ENCODE measurements at regions not wholly inside any gene's neighbourhood (a gene's known extent, or its start where the extent isn't known, plus 50 kb on each side); places are given as distances from the start of the nearest gene placed in this dataset.

- Histone ChIP-seq H3K27ac (ENCODE audit: low read length in 2 of 2) (no peak overlapping the region), H3K9ac (ENCODE audit: low read length) (no peak overlapping the region), H3K4me2 (replicated peaks; ENCODE audit: low read depth, low read length, poor library complexity, severe bottlenecking) (no peak overlapping the region), H2AFZ (ENCODE audit: insufficient read depth, low read depth, low read length, poor library complexity, severe bottlenecking) (no peak overlapping the region), H3K79me2 (ENCODE audit: control insufficient read depth, insufficient read depth, low read length) (no peaks in the 10 kb centered on the region), H3K4me1 (ENCODE audit: control insufficient read depth in 2 of 2, insufficient read depth in 2 of 2, low read length in 2 of 2) (no peaks in the 10 kb centered on the region), H3K36me3 (replicated peaks in 1 of 2; ENCODE audit: control extremely low read depth in 1 of 2, control insufficient read depth in 1 of 2, extremely low read depth in 1 of 2, insufficient read depth in 2 of 2, low read length in 1 of 2) (no peaks in the 10 kb centered on the region), H4K20me1 (ENCODE audit: control insufficient read depth, insufficient read depth, low read length, poor library complexity, severe bottlenecking) (no peaks in the 10 kb centered on the region), H3K9me3 (ENCODE audit: control extremely low read depth in 1 of 3, control insufficient read depth in 2 of 3, insufficient read depth in 1 of 3, low read length in 2 of 3) (no peaks in the 10 kb centered on the region), H3K27me3 (replicated peaks in 1 of 4; ENCODE audit: control extremely low read depth in 1 of 4, control insufficient read depth in 3 of 4, insufficient read depth in 4 of 4, low read length in 3 of 4) (no peaks in the 10 kb centered on the region), H3K4me3 (ENCODE audit: control extremely low read depth in 1 of 5, extremely low read depth in 1 of 5, insufficient read depth in 1 of 5, low read depth in 2 of 5, low read length in 4 of 5) (no peak overlapping the region)
- Mint-ChIP-seq H3K9me3 (ENCODE audit: insufficient read depth) (no peaks in the 10 kb centered on the region), H3K27ac (no peak overlapping the region), H3K27me3 (no peaks in the 10 kb centered on the region), H3K4me3 (no peak overlapping the region), H3K4me1 (no peaks in the 10 kb centered on the region)
- ChIA-PET CTCF (no interaction called here), POLR2A (no interaction called here)
- 100% methylated on average over 1 of the region's 5 CpGs for WGBS (ENCODE audit: insufficient coverage)
- DNase-seq (no peak), ATAC-seq (ENCODE audit: low read depth) (no peak)
- intact Hi-C loops (cut with micrococcal nuclease), result no loop called here
- no peak for TF ChIP-seq CTCF (IDR thresholded peaks at IDR 0.05)
- TF ChIP-seq EZH2 (IDR thresholded peaks at IDR 0.05; ENCODE audit: borderline replicate concordance, insufficient read depth, low read depth, low read length, poor library complexity, severe bottlenecking), result no peak
Measured at GRCh38 chr13:21796066-21796465, 125.2 kb downstream of the FGF9 start.

GRCh38 chr13:21796775-21797514 is 126.1 kb downstream of the FGF9 start:
- Mint-ChIP-seq H3K4me3 (no peak overlapping the region), H3K27ac (no peak overlapping the region), H3K4me1 (no peaks in the 10 kb centered on the region), H3K27me3 (no peaks in the 10 kb centered on the region), H3K9me3 (ENCODE audit: insufficient read depth) (no peaks in the 10 kb centered on the region)
- H3K9ac ChIP-seq (ENCODE audit: low read length), result no peak overlapping the region
- no peaks in the 10 kb centered on the region for H4K20me1 ChIP-seq (ENCODE audit: control insufficient read depth, insufficient read depth, low read length, poor library complexity, severe bottlenecking)
- TF ChIP-seq CTCF (IDR thresholded peaks at IDR 0.05) (no peak), EZH2 (IDR thresholded peaks at IDR 0.05; ENCODE audit: borderline replicate concordance, insufficient read depth, low read depth, low read length, poor library complexity, severe bottlenecking) (no peak)
- WGBS (ENCODE audit: insufficient coverage), result 68% methylated on average over 3 of the region's 11 CpGs
- intact Hi-C loops (cut with micrococcal nuclease), result no loop called here
- H3K4me2 ChIP-seq (replicated peaks; ENCODE audit: low read depth, low read length, poor library complexity, severe bottlenecking), result no peak overlapping the region
- ATAC-seq (ENCODE audit: low read depth) (no peak), DNase-seq (no peak)
- H3K9me3 ChIP-seq (ENCODE audit: control extremely low read depth in 1 of 3, control insufficient read depth in 2 of 3, insufficient read depth in 1 of 3, low read length in 2 of 3), result no peaks in the 10 kb centered on the region
- ChIA-PET CTCF (no interaction called here), POLR2A (no interaction called here)
- no peak overlapping the region for H2AFZ ChIP-seq (ENCODE audit: insufficient read depth, low read depth, low read length, poor library complexity, severe bottlenecking)
- no peaks in the 10 kb centered on the region for H3K27me3 ChIP-seq (replicated peaks in 1 of 4; ENCODE audit: control extremely low read depth in 1 of 4, control insufficient read depth in 3 of 4, insufficient read depth in 4 of 4, low read length in 3 of 4)
- H3K27ac ChIP-seq (ENCODE audit: low read length in 2 of 2), result no peak overlapping the region
- H3K79me2 ChIP-seq (ENCODE audit: control insufficient read depth, insufficient read depth, low read length), result no peaks in the 10 kb centered on the region
- H3K4me3 ChIP-seq (ENCODE audit: control extremely low read depth in 1 of 5, extremely low read depth in 1 of 5, insufficient read depth in 1 of 5, low read depth in 2 of 5, low read length in 4 of 5), result no peak overlapping the region
- no peaks in the 10 kb centered on the region for H3K4me1 ChIP-seq (ENCODE audit: control insufficient read depth in 2 of 2, insufficient read depth in 2 of 2, low read length in 2 of 2)
- H3K36me3 ChIP-seq (replicated peaks in 1 of 2; ENCODE audit: control extremely low read depth in 1 of 2, control insufficient read depth in 1 of 2, extremely low read depth in 1 of 2, insufficient read depth in 2 of 2, low read length in 1 of 2), result no peaks in the 10 kb centered on the region

Measured in B cell (primary cell).